Fibroblast of lung (primary cell): ENCODE measurements at regions not wholly inside any gene's neighbourhood (a gene's known extent, or its start where the extent isn't known, plus 50 kb on each side); places are given as distances from the start of the nearest gene placed in this dataset.

Experiments used
- DNase-seq, 2 donors: peaks; one replicate each; pipeline versions ENCODE4 v3.0.0 to v3.0.0-alpha.2; 2010; ENCODE audit warnings: low read depth in 2 of 2
- H2AFZ ChIP-seq: 2 replicates; pipeline ENCODE4 v1.5.1; 2012; ENCODE audit warnings: low read length, control low read depth, inconsistent platforms
- H3K27ac ChIP-seq: 2 replicates; pipeline ENCODE4 v1.5.1; 2011; ENCODE audit warnings: low read length, control low read depth; ENCODE audit not compliant: insufficient read depth
- H3K27me3 ChIP-seq: 2 replicates; pipeline ENCODE4 v1.5.1; 2011; ENCODE audit warnings: mild to moderate bottlenecking, low read length; ENCODE audit not compliant: control insufficient read depth, insufficient read depth
- H3K36me3 ChIP-seq: 2 replicates; pipeline ENCODE4 v1.5.1; 2011; ENCODE audit warnings: low read length; ENCODE audit not compliant: control insufficient read depth, insufficient read depth
- H3K4me1 ChIP-seq: 2 replicates; pipeline ENCODE4 v1.5.1; 2011; ENCODE audit warnings: low read length; ENCODE audit not compliant: control insufficient read depth, insufficient read depth; ENCODE audit errors: extremely low read depth
- H3K4me2 ChIP-seq: 2 replicates; pipeline ENCODE4 v1.5.1; 2011; ENCODE audit warnings: low read length, control low read depth; ENCODE audit not compliant: insufficient read depth; ENCODE audit errors: extremely low read depth
- H3K4me3 ChIP-seq, 4 experiments: fragments of 200-600 bp in 1 of 4; sonication (generic) in 1 of 4; replicated peaks in 1 of 4; 2 replicates each; pipeline ENCODE4 v1.5.1; 2011 to 2016; ENCODE audit warnings: low read length in 4 of 4, low read depth in 3 of 4, mild to moderate bottlenecking in 3 of 4, control low read depth in 2 of 4, inconsistent platforms in 1 of 4, mixed read lengths in 1 of 4; ENCODE audit not compliant: insufficient read depth in 1 of 4; ENCODE audit errors: control extremely low read depth in 1 of 4
- H3K79me2 ChIP-seq: 2 replicates; pipeline ENCODE4 v1.5.1; 2012; ENCODE audit warnings: mild to moderate bottlenecking, low read length, inconsistent platforms; ENCODE audit not compliant: control insufficient read depth, insufficient read depth
- H3K9ac ChIP-seq: 2 replicates; pipeline ENCODE4 v1.5.1; 2011; ENCODE audit warnings: mild to moderate bottlenecking, low read length, control low read depth; ENCODE audit not compliant: insufficient read depth
- H3K9me3 ChIP-seq: 2 replicates; pipeline ENCODE4 v1.5.1; 2012; ENCODE audit warnings: low read depth, low read length; ENCODE audit not compliant: control insufficient read depth, insufficient read depth
- H4K20me1 ChIP-seq: 2 replicates; pipeline ENCODE4 v1.5.1; 2011; ENCODE audit warnings: low read length; ENCODE audit not compliant: control insufficient read depth, insufficient read depth; ENCODE audit errors: extremely low read depth
- CTCF ChIP-seq, 2 donors: IDR thresholded peaks in 1 of 2; conservative IDR thresholded peaks in 1 of 2; 1 replicate in 1 of 2; 2 replicates in 1 of 2; pipeline ENCODE4 v1.5.1; 2011 to 2012; ENCODE audit warnings: low read length in 2 of 2, control low read depth in 1 of 2, inconsistent platforms in 1 of 2, low read depth in 1 of 2, mild to moderate bottlenecking in 1 of 2
- EZH2 ChIP-seq: IDR thresholded peaks from 2 replicates; pipeline ENCODE4 v1.5.1; 2012; ENCODE audit warnings: low read length, control low read depth, mild to moderate bottlenecking; ENCODE audit errors: missing control alignments

DNA sequence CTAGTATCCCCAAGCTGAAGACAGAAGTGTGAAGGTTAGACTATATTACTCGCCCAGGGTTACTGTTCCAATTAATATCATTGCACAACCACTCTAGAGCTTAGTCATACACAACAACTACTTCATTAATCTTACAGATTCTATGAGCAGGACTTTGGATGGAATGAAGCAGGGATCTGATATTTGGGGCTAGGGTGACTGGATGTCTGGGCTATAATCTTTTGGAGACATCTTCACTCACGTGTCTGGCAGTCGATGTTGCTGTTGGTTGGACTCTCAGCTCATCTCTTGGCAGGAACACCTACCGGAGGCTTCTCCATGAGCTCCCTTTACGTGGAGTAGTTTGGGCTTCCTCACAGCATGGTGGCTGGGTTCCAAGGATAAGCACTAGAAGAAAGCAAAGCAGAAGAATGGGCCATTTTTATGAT, 519.2 kb upstream of the B3GALT2 start:
- peak in 1 of 2 donors; percentile 64 for DNase-seq
- Histone ChIP-seq H3K9ac (no peak overlapping the region), H3K4me1 (no peaks in the 10 kb centered on the region), H4K20me1 (no peaks in the 10 kb centered on the region), H3K27ac (no peak overlapping the region), H3K4me3 (no peak overlapping the region), H3K9me3 (no peaks in the 10 kb centered on the region), H3K79me2 (no peaks in the 10 kb centered on the region), H3K36me3 (no peaks in the 10 kb centered on the region), H3K27me3 (no peaks in the 10 kb centered on the region), H3K4me2 (no peak overlapping the region), H2AFZ (no peak overlapping the region)
- no peak for TF ChIP-seq EZH2
- TF ChIP-seq CTCF (conservative IDR thresholded peaks at IDR 0.05 in 1 of 2, IDR thresholded peaks at IDR 0.05 in 1 of 2; ENCODE audit: low read depth in 1 of 2, low read length in 2 of 2): no peak

DNA sequence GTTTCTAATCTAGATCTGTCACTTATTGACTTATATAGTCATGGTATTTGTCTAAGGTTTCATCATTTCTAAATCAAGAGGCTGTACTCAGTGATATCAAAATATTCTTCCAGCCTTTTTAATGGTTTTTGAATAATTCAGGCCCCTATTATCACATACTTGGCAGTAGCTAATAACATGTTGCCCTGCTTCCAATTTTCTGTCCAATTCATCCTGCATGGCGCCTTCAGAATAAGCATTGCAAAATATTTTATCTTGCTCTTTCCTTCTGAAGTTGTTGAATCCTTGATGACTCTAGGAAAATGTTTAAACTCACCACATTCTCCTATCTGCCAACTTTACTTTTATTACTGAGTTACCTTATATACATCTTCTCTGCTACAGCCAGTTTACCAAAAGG, 517.2 kb upstream of the B3GALT2 start:
- TF ChIP-seq EZH2 (no peak), CTCF (conservative IDR thresholded peaks at IDR 0.05 in 1 of 2, IDR thresholded peaks at IDR 0.05 in 1 of 2; ENCODE audit: low read depth in 1 of 2, low read length in 2 of 2) (no peak)
- no peak overlapping the region for H3K27ac ChIP-seq
- H3K27me3 ChIP-seq: no peaks in the 10 kb centered on the region
- H3K79me2 ChIP-seq: no peaks in the 10 kb centered on the region
- no peaks in the 10 kb centered on the region for H3K4me1 ChIP-seq
- H3K9me3 ChIP-seq: no peaks in the 10 kb centered on the region
- no peaks in the 10 kb centered on the region for H4K20me1 ChIP-seq
- H3K36me3 ChIP-seq: no peaks in the 10 kb centered on the region
- H2AFZ ChIP-seq: no peak overlapping the region
- no peak overlapping the region for H3K4me2 ChIP-seq
- DNase-seq: peak in 1 of 2 donors; percentile 35
- no peak overlapping the region for H3K4me3 ChIP-seq
- H3K9ac ChIP-seq: no peak overlapping the region

- DNase-seq: no peak
- Histone ChIP-seq H3K9ac (no peak overlapping the region), H3K4me2 (no peak overlapping the region), H4K20me1 (no peaks in the 10 kb centered on the region), H3K4me3 (no peak overlapping the region), H3K9me3 (no peaks in the 10 kb centered on the region), H3K36me3 (no peaks in the 10 kb centered on the region), H3K27me3 (no peaks in the 10 kb centered on the region), H3K4me1 (no peaks in the 10 kb centered on the region), H3K79me2 (no peaks in the 10 kb centered on the region), H2AFZ (no peak overlapping the region), H3K27ac (no peak overlapping the region)
- TF ChIP-seq EZH2 (no peak), CTCF (conservative IDR thresholded peaks at IDR 0.05 in 1 of 2, IDR thresholded peaks at IDR 0.05 in 1 of 2; ENCODE audit: low read depth in 1 of 2, low read length in 2 of 2) (no peak)
Measured at GRCh38 chr1:193703121-193703520, 516.7 kb upstream of the B3GALT2 start.
